K562 (cell line): ENCODE measurements at regions not wholly inside any gene's neighbourhood (a gene's known extent, or its start where the extent isn't known, plus 50 kb on each side); places are given as distances from the start of the nearest gene placed in this dataset.

Source experiments
- ATAC-seq: fragments of 200-7000 bp; cut with Tn5 transposase; 3 replicates; pipeline ENCODE4 v1.9.1; 2020; ENCODE audit warnings: moderate library complexity
- BruUV-seq: library from RNA; stranded (reverse); fragments of 400-500 nt; replicated peaks from 2 replicates; lab custom pipeline; 2021; lab: Mats Ljungman, UMichigan
- CTCF ChIA-PET: fragments of 300-600 bp; formaldehyde crosslinking; extraction: SDS; loops from one replicate; lab custom pipeline; 2021; ENCODE audit warnings: low intra/inter-chr PET ratio; lab: Yijun Ruan, JAX
- POLR2A ChIA-PET: fragments of 300-600, 350-650 bp; sonication (Branson Sonifier 250); formaldehyde crosslinking; extraction: SDS; loops from one replicate; lab custom pipeline; 2021; ENCODE audit warnings: antibody characterized with exemption, inconsistent platforms; lab: Yijun Ruan, JAX
- DNase-seq, 4 experiments: peaks; one replicate each; pipeline versions ENCODE4 v3.0.0 to v3.0.0-alpha.2; 2011 to 2018; ENCODE audit warnings: low spot score in 3 of 4, mixed read lengths in 3 of 4; ENCODE audit errors: extremely low read depth in 1 of 4
- FAIRE-seq: peaks from 2 replicates; lab custom pipeline; 2011; peaks lifted over from hg19 to GRCh38; lab: Jason Lieb, UNC
- H2AFZ ChIP-seq: 2 replicates; pipeline ENCODE4 v1.6.0; 2011; ENCODE audit warnings: low read depth, low read length, control low read depth, inconsistent platforms
- H3K27ac ChIP-seq: fragments of 200-600 bp; 3 replicates; pipeline ENCODE4 v1.8.0; 2011; ENCODE audit warnings: low read depth, mild to moderate bottlenecking, control low read depth, inconsistent platforms, low read length, moderate library complexity, mixed read lengths; ENCODE audit errors: extremely low read depth
- H3K27me3 ChIP-seq, 2 experiments: fragments of 300-600 bp in 1 of 2; 2 replicates in 1 of 2; 3 replicates in 1 of 2; pipeline versions ENCODE4 v1.6.0 to v1.8.0; 2011; ENCODE audit warnings: inconsistent platforms in 2 of 2, low read length in 2 of 2, mild to moderate bottlenecking in 1 of 2, mixed read lengths in 1 of 2, moderate library complexity in 1 of 2; ENCODE audit not compliant: control insufficient read depth in 2 of 2, insufficient read depth in 2 of 2
- H3K36me3 ChIP-seq: fragments of 300-600 bp; 3 replicates; pipeline ENCODE4 v1.8.0; 2011; ENCODE audit warnings: mild to moderate bottlenecking, low read length, inconsistent platforms; ENCODE audit not compliant: control insufficient read depth, insufficient read depth
- H3K4me1 ChIP-seq, 2 experiments: fragments of 200-600 bp in 1 of 2; replicated peaks in 1 of 2; 2 replicates in 1 of 2; 3 replicates in 1 of 2; pipeline versions ENCODE4 v1.5.1 to v1.8.0; 2011; ENCODE audit warnings: inconsistent platforms in 2 of 2, low read length in 2 of 2, mild to moderate bottlenecking in 1 of 2, mixed read lengths in 1 of 2, moderate library complexity in 1 of 2; ENCODE audit not compliant: control insufficient read depth in 2 of 2, insufficient read depth in 2 of 2
- H3K4me2 ChIP-seq: 2 replicates; pipeline ENCODE4 v1.6.1; 2011; ENCODE audit warnings: low read length, control low read depth, inconsistent platforms, mixed read lengths; ENCODE audit not compliant: insufficient read depth
- H3K4me3 ChIP-seq: fragments of 200-600 bp; sonication (generic), shearing (Covaris generic); 2 replicates; pipeline ENCODE4 v1.5.1; 2016; ENCODE audit warnings: control low read depth, inconsistent platforms
- H3K79me2 ChIP-seq: fragments of 200-600 bp; 3 replicates; pipeline ENCODE4 v1.8.0; 2011; ENCODE audit warnings: low read length, inconsistent platforms; ENCODE audit not compliant: control insufficient read depth, insufficient read depth
- H3K9ac ChIP-seq, 2 experiments: 2 replicates each; pipeline versions ENCODE4 v1.6.0 to v1.6.1; 2011; ENCODE audit warnings: low read depth in 2 of 2, low read length in 2 of 2, control low read depth in 1 of 2, inconsistent platforms in 1 of 2, mild to moderate bottlenecking in 1 of 2, mixed read lengths in 1 of 2; ENCODE audit not compliant: insufficient read depth in 1 of 2
- H3K9me1 ChIP-seq: one replicate; pipeline ENCODE4 v1.6.0; 2011; ENCODE audit warnings: inconsistent platforms, mild to moderate bottlenecking, low read length, moderate library complexity; ENCODE audit not compliant: control insufficient read depth, insufficient read depth
- H3K9me3 ChIP-seq: replicated peaks from 2 replicates; pipeline ENCODE4 v1.5.1; 2011; ENCODE audit warnings: low read depth, low read length, inconsistent platforms; ENCODE audit not compliant: control insufficient read depth, insufficient read depth
- H4K20me1 ChIP-seq: replicated peaks from 2 replicates; pipeline ENCODE4 v1.6.1; 2011; ENCODE audit warnings: low read length, inconsistent platforms, mixed read lengths; ENCODE audit not compliant: control insufficient read depth, insufficient read depth
- CAMTA2 ChIP-seq: fragments of 250-450 bp; sonication (Bioruptor Pico); conservative IDR thresholded peaks from 2 replicates; pipeline ENCODE4 v1.5.1; 2022
- CBFA2T3 ChIP-seq: fragments of 450-650 bp; IDR thresholded peaks from 2 replicates; pipeline ENCODE4 v1.6.1; 2017
- CSDE1 ChIP-seq, 2 experiments: fragments of 450-650 bp; IDR thresholded peaks; 2 replicates each; pipeline ENCODE4 v1.6.1; 2016; ENCODE audit warnings: mild to moderate bottlenecking in 1 of 2
- E2F6 ChIP-seq, 2 experiments: IDR thresholded peaks; 2 replicates each; pipeline ENCODE4 v1.6.1; 2011; ENCODE audit warnings: borderline replicate concordance in 1 of 2, control low read depth in 1 of 2, low read depth in 1 of 2, low read length in 1 of 2, mild to moderate bottlenecking in 1 of 2, mixed read lengths in 1 of 2, moderate library complexity in 1 of 2; ENCODE audit not compliant: insufficient read depth in 1 of 2, insufficient read length in 1 of 2, poor library complexity in 1 of 2, severe bottlenecking in 1 of 2; ENCODE audit errors: extremely low read depth in 1 of 2
- GTF2F1 ChIP-seq: IDR thresholded peaks from 2 replicates; pipeline ENCODE4 v1.6.1; 2011; ENCODE audit warnings: low read depth, low read length, improper control_type of control experiment
- HIVEP1 ChIP-seq: fragments of 250-450 bp; sonication (Bioruptor Pico); IDR thresholded peaks from 2 replicates; pipeline ENCODE4 v1.4.0; 2020; ENCODE audit warnings: mild to moderate bottlenecking
- MCM5 ChIP-seq: fragments of 450-650 bp; IDR thresholded peaks from 2 replicates; pipeline ENCODE4 v1.6.1; 2016; ENCODE audit warnings: low read depth
- MCM7 ChIP-seq, 2 experiments: fragments of 450-650 bp; IDR thresholded peaks; 2 replicates each; pipeline ENCODE4 v1.6.1; 2016 to 2018
- MIER1 ChIP-seq: fragments of 450-650 bp; IDR thresholded peaks from 2 replicates; pipeline ENCODE4 v1.6.1; 2016; ENCODE audit warnings: antibody characterized with exemption, mild to moderate bottlenecking, low read depth
- PHB ChIP-seq: fragments of 250-450 bp; sonication (Bioruptor Pico); IDR thresholded peaks from 2 replicates; pipeline ENCODE4 v1.5.0; 2021
- TGIF2 ChIP-seq: sonication (generic); formaldehyde crosslinking; IDR thresholded peaks from 2 replicates; pipeline ENCODE4 v1.8.1; 2022; ENCODE audit warnings: mild to moderate bottlenecking, missing genetic modification reagents, moderate library complexity
- ZNF263 ChIP-seq: sonication (generic); formaldehyde crosslinking; IDR thresholded peaks from 2 replicates; pipeline ENCODE4 v1.8.0; 2022; ENCODE audit warnings: mild to moderate bottlenecking, missing genetic modification reagents, borderline replicate concordance
- ZSCAN29 ChIP-seq: fragments of 450-650 bp; IDR thresholded peaks from 2 replicates; pipeline ENCODE4 v1.6.1; 2017
- WGBS: fragments of 100-300 bp; shearing (Covaris generic); methylation state at CpG from one replicate; pipeline ENCODE4 v1.1.6; 2016; ENCODE audit warnings: low coverage, mixed read lengths; ENCODE audit not compliant: insufficient coverage; ENCODE audit errors: missing lambda C conversion rate; 5-methylcytosine and 5-hydroxymethylcytosine counted together
- in situ Hi-C: fragments of 300-500 bp; cut with MboI; formaldehyde crosslinking; loops from 4 replicates; pipeline ENCODE4 v1.15.0; 2018; ENCODE audit warnings: inconsistent platforms, mixed read lengths
- intact Hi-C: fragments of 100-400 bp; cut with micrococcal nuclease; formaldehyde crosslinking; loops from 2 replicates; pipeline ENCODE4 v1.14.2; 2022
- TF ChIP-seq, protein P1 (sequence below), 2 experiments: fragments of 450-650 bp in 1 of 2; sonication (generic) in 1 of 2; formaldehyde crosslinking in 1 of 2; IDR thresholded peaks; 2 replicates each; pipeline versions ENCODE4 v1.7.1 to v1.9.0; 2016 to 2022; ENCODE audit warnings: inconsistent platforms in 1 of 2, mild to moderate bottlenecking in 1 of 2, missing genetic modification reagents in 1 of 2

- no peak for TF ChIP-seq MIER1
- no peak for TF ChIP-seq ZSCAN29
Measured at GRCh38 chr7:84595026-84595425, 400.4 kb upstream of the SEMA3A start (continued).

DNA sequence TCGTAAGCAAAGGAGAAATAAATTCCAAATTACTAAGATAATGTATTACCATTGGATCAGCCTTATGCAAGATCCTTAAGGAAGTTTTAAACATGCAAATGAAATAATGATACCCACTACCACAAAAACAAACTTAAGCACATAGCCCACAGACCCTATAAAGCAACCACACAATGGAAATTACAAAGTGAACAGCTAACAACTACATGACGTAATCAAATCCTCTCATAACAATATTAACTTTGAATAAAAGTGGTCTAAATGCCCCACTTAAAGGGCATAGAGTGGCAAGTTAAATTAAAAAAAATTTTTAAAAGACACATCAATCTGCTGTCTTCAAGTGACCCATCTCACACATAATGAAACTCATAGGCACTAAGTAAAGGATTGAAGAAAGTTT, 397.3 kb upstream of the SEMA3A start:
- FAIRE-seq = no peak
- 17% methylated on average over 2 of the region's 2 CpGs for WGBS
- BruUV-seq = no TSS peak
- TF ChIP-seq, protein P1, sequence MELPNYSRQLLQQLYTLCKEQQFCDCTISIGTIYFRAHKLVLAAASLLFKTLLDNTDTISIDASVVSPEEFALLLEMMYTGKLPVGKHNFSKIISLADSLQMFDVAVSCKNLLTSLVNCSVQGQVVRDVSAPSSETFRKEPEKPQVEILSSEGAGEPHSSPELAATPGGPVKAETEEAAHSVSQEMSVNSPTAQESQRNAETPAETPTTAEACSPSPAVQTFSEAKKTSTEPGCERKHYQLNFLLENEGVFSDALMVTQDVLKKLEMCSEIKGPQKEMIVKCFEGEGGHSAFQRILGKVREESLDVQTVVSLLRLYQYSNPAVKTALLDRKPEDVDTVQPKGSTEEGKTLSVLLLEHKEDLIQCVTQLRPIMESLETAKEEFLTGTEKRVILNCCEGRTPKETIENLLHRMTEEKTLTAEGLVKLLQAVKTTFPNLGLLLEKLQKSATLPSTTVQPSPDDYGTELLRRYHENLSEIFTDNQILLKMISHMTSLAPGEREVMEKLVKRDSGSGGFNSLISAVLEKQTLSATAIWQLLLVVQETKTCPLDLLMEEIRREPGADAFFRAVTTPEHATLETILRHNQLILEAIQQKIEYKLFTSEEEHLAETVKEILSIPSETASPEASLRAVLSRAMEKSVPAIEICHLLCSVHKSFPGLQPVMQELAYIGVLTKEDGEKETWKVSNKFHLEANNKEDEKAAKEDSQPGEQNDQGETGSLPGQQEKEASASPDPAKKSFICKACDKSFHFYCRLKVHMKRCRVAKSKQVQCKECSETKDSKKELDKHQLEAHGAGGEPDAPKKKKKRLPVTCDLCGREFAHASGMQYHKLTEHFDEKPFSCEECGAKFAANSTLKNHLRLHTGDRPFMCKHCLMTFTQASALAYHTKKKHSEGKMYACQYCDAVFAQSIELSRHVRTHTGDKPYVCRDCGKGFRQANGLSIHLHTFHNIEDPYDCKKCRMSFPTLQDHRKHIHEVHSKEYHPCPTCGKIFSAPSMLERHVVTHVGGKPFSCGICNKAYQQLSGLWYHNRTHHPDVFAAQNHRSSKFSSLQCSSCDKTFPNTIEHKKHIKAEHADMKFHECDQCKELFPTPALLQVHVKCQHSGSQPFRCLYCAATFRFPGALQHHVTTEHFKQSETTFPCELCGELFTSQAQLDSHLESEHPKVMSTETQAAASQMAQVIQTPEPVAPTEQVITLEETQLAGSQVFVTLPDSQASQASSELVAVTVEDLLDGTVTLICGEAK (IDR thresholded peaks at IDR 0.05) = no peak
- TF ChIP-seq, protein P1 (CRISPR knock-in tag; IDR thresholded peaks at IDR 0.05) = no peak
- TF ChIP-seq MCM5 (no peak), ZNF263 (CRISPR knock-in tag) (no peak), CSDE1 (IDR thresholded peaks at IDR 0.05) (no peak), CBFA2T3 (no peak), E2F6 (IDR thresholded peaks at IDR 0.05; ENCODE audit: borderline replicate concordance in 1 of 2, extremely low read depth in 1 of 2, insufficient read depth in 1 of 2, insufficient read length in 1 of 2, low read depth in 1 of 2, low read length in 1 of 2, poor library complexity in 1 of 2, severe bottlenecking in 1 of 2) (no peak), CAMTA2 (CRISPR knock-in tag) (no peak), TGIF2 (no peak), GTF2F1 (no peak), MCM7 (IDR thresholded peaks at IDR 0.05) (no peak), PHB (CRISPR knock-in tag) (no peak), HIVEP1 (CRISPR knock-in tag) (no peak)

More for the DNA sequence above, 397.3 kb upstream of the SEMA3A start:
- H3K9me1 ChIP-seq = no peaks in the 10 kb centered on the region
- no peaks in the 10 kb centered on the region for H3K36me3 ChIP-seq
- ATAC-seq (no peak), DNase-seq (no peak)
- H3K4me1 ChIP-seq = no peaks in the 10 kb centered on the region
- ChIA-PET POLR2A (interaction anchor here (0.7 kb wide), 1 partner anchor 9 kb away, joined by 5 read pairs; no protein-coding TSS in a partner anchor), CTCF (no interaction called here)
- no peaks in the 10 kb centered on the region for H4K20me1 ChIP-seq
- no peak overlapping the region for H3K27ac ChIP-seq
- no peaks in the 10 kb centered on the region for H3K9me3 ChIP-seq
- no peak overlapping the region for H3K4me2 ChIP-seq
- no peak overlapping the region for H3K4me3 ChIP-seq
- H3K27me3 ChIP-seq = no peaks in the 10 kb centered on the region
- intact Hi-C loops = no loop called here
- no peak overlapping the region for H3K9ac ChIP-seq
- no peak overlapping the region for H2AFZ ChIP-seq
- H3K79me2 ChIP-seq = no peaks in the 10 kb centered on the region
- in situ Hi-C loops = no loop called here
